ENCODE measurements at regions not wholly inside any gene's neighbourhood (a gene's known extent, or its start where the extent isn't known, plus 50 kb on each side); places are given as distances from the start of the nearest gene placed in this dataset.

DNA sequence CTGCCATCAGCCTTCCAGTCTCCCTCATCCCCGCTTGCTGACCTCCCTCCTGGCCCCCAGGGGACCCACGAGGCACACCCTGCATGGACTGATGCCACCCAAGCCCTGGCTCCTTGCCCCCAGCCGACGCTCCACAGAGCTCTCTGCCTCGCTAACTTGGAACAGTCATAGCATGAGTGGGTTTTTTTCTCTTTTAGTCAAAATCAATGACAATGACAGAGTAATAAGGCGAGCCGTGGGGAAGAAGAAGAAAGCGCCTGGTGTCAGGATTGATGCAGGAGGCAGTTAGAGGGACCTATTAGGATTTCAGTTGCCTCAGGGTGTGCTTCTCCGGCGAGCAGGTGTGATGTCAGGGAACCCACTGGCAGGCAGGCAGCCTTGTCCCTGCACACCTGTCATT is 176.3 kb upstream of the TNRC6C start:
- TF ChIP-seq, protein P1, sequence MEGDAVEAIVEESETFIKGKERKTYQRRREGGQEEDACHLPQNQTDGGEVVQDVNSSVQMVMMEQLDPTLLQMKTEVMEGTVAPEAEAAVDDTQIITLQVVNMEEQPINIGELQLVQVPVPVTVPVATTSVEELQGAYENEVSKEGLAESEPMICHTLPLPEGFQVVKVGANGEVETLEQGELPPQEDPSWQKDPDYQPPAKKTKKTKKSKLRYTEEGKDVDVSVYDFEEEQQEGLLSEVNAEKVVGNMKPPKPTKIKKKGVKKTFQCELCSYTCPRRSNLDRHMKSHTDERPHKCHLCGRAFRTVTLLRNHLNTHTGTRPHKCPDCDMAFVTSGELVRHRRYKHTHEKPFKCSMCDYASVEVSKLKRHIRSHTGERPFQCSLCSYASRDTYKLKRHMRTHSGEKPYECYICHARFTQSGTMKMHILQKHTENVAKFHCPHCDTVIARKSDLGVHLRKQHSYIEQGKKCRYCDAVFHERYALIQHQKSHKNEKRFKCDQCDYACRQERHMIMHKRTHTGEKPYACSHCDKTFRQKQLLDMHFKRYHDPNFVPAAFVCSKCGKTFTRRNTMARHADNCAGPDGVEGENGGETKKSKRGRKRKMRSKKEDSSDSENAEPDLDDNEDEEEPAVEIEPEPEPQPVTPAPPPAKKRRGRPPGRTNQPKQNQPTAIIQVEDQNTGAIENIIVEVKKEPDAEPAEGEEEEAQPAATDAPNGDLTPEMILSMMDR (conservative IDR thresholded peaks at IDR 0.05) = no peak
- DNase-seq (ENCODE audit: low read depth, low spot score) = no peak
- Mint-ChIP-seq H3K4me3 (no peak overlapping the region), H3K27me3 (ENCODE audit: low read depth) (peaks cover 27% of the 10 kb centered on the region), H3K9me3 (no peaks in the 10 kb centered on the region), H3K36me3 (ENCODE audit: low read depth) (no peaks in the 10 kb centered on the region), H3K4me1 (peaks cover 32% of the 10 kb centered on the region), H3K27ac (ENCODE audit: unreplicated experiment) (no peak overlapping the region)

DNA sequence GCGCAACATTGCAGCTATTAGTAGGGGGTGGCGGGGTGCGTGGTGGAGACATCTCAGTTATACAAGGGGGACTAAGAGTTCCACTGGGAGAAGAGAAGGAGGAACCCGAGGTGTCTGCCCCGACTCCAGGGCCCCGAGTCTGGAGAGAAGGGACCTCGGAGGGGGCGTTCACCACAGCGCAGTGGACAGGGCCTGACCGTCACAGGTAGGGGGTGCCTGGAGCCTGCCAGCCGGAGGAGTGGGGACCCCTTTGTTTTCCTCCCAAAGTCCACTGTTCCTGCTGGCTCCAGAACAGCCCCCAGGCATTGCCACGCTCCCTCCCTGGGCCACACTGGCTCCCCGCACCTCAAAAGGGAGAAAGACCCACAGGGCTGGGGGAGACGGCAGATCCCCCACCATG is 175.9 kb upstream of the TNRC6C start:
- no peak for DNase-seq (ENCODE audit: low read depth, low spot score)
- Mint-ChIP-seq H3K27me3 (ENCODE audit: low read depth) (peaks cover 31% of the 10 kb centered on the region), H3K9me3 (no peaks in the 10 kb centered on the region), H3K4me1 (peaks cover 35% of the 10 kb centered on the region), H3K36me3 (ENCODE audit: low read depth) (no peaks in the 10 kb centered on the region), H3K4me3 (no peak overlapping the region), H3K27ac (ENCODE audit: unreplicated experiment) (no peak overlapping the region)
- TF ChIP-seq, protein P1 (conservative IDR thresholded peaks at IDR 0.05) = no peak

DNA sequence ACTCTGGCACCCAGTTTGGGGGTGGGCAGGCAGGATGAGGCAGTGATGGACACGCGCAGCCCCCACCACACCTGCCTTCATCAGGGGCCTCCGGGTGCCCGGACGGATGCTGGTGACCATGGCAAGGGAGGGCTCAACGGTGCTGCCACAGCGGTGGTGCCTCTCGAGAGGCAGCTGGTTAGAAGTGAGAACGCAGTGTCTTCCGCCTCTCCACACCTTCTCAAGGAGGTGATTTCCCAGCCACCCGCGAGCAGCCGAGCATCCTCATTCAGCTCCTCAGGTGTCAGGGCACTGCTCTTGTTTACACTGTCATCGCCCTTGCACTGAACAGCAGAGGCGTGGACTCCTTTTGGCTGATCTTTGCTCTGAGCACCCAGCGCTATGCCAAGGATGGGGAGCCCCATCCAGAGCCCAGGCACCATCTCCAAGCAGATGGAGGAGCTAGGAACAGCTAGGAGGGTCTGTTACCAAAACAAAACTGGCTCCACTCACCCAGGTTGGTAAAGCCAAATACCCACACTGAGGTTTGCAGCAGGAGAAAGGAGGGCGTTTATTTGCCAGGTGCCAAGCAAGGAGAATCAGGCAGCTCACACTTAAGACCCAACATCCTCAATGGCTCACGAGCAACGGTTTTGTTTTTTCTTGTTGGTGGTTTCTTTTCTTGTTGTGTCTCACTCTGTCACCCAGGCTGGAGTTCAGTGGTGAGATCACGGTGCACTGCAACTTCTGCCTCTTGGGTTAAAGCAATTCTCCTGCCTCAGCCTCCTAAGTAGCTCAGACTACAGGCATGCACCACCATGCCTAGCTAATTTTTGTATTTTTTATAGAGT is 174.3 kb upstream of the TNRC6C start:
- Mint-ChIP-seq H3K4me1 (peaks cover 32% of the 10 kb centered on the region), H3K9me3 (no peaks in the 10 kb centered on the region), H3K27me3 (ENCODE audit: low read depth) (peaks cover 40% of the 10 kb centered on the region), H3K36me3 (ENCODE audit: low read depth) (no peaks in the 10 kb centered on the region), H3K4me3 (no peak overlapping the region), H3K27ac (ENCODE audit: unreplicated experiment) (no peak overlapping the region)
- DNase-seq (ENCODE audit: low read depth, low spot score) = no peak
- TF ChIP-seq, protein P1 (conservative IDR thresholded peaks at IDR 0.05) = no peak

DNA sequence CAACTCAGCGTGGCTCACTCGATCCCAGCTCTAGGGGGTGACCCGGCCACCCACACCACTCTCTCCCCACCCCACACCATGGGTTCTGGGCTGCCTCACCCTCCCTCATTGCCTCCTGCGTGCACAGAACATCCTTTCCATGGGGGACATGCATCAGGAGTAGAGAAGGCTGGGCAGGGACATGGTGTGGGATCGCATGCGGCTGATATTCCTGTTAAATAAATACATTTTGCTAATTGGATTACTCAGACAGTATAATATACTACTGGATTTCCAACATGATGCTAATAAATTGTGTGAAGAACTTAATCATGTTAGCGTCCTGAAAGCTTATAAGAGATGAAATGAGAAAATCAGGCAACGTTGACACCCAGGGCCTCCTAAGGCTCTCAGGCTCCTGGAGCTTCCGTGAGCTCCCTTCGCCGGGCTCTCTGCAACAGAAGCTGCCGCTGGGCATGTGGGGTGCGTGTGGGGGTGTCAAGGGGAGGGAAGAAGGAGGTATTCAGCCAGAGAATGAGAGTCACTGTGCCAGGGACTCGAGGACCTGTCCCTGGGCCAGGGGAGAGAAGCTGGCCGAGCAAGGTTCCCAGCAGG is 173.1 kb upstream of the TNRC6C start:
- H3K4me3 Mint-ChIP-seq = no peak overlapping the region
- H3K36me3 Mint-ChIP-seq (ENCODE audit: low read depth) = no peaks in the 10 kb centered on the region
- DNase-seq (ENCODE audit: low read depth, low spot score) = no peak
- no peaks in the 10 kb centered on the region for H3K9me3 Mint-ChIP-seq
- H3K4me1 Mint-ChIP-seq = peaks cover 28% of the 10 kb centered on the region
- peaks cover 46% of the 10 kb centered on the region for H3K27me3 Mint-ChIP-seq (ENCODE audit: low read depth)
- TF ChIP-seq, protein P1 (conservative IDR thresholded peaks at IDR 0.05) = no peak
- H3K27ac Mint-ChIP-seq (ENCODE audit: unreplicated experiment) = no peak overlapping the region

DNA sequence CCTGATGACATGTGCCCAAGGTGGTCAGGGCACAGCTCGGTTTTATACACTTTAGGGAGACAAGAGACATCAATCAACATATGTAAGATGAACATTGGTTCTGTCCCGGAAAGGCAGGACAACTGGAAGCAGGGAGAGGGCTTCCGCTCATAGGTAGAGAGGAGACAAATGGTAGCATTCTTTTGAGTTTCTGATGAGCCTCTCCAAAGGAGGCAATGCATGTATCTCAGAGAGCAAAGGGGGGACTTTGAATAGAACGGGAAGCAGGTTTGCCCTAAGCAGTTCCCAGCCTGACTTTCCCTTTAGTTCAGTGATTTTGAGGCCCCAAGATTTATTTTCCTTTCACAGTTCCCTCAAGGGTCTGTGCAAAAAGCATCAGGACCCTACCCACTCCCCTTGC is 172.4 kb upstream of the TNRC6C start:
- TF ChIP-seq, protein P1 (conservative IDR thresholded peaks at IDR 0.05) = no peak
- no peak for DNase-seq (ENCODE audit: low read depth, low spot score)
- H3K9me3 Mint-ChIP-seq = no peaks in the 10 kb centered on the region
- H3K27ac Mint-ChIP-seq (ENCODE audit: unreplicated experiment) = no peak overlapping the region
- no peak overlapping the region for H3K4me3 Mint-ChIP-seq
- H3K4me1 Mint-ChIP-seq = peaks cover 25% of the 10 kb centered on the region
- peaks cover 46% of the 10 kb centered on the region for H3K27me3 Mint-ChIP-seq (ENCODE audit: low read depth)
- no peaks in the 10 kb centered on the region for H3K36me3 Mint-ChIP-seq (ENCODE audit: low read depth)

Measured in neural crest cell (in vitro differentiated cells).